CD4-positive, alpha-beta T cell treated with Interleukin-12 subunit alpha and Interleukin-12 subunit beta, for 1 hour (primary cell): ENCODE measurements at regions not wholly inside any gene's neighbourhood (a gene's known extent, or its start where the extent isn't known, plus 50 kb on each side); places are given as distances from the start of the nearest gene placed in this dataset.

Experiments used
- DNase-seq: peaks from one replicate; pipeline ENCODE4 v3.0.0-alpha.2; 2020

GRCh38 chr13:33373624-33374023, 88.1 kb upstream of the STARD13 start:
- DNase-seq = no peak

- DNase-seq = no peak
Measured at GRCh38 chr13:33375421-33375820, 89.9 kb upstream of the STARD13 start.

DNA sequence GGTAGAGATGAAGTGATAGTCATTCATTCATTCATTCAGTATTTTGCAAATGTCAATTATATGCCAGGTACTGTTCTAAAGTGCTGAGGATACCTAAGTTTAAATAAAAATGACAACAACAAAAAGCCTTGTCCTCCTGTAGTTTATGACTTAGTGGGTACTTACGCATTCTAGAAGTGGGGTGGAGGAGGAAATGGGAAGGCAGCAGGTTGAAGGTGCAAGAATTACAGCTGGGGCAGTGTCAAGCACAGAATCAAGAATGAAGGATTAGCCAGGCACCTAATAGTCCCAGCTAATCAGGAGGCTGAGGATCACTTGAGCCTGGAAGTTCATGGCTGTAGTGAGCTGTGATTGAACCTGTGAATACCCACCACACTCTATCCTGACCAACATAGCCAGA, 90.7 kb upstream of the STARD13 start:
- no peak for DNase-seq

DNA sequence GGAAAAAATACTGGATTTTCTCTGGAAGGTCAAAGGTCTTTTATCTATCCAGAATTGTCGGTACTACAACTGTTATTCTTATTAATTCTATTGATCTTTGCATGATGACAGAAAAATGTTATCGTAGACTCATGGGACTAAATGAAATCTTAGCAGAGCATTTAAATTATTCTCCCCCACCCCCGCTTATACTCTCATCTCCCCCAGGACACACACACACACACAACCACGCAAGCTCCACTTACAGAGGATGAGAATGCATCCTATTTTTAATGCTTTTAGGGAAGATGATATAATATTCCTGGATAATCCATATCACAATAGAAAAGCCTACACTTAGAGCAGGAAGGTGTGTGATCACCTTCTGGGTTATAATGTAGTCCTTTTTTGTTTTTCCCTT, 91.9 kb upstream of the STARD13 start:
- DNase-seq = no peak

DNA sequence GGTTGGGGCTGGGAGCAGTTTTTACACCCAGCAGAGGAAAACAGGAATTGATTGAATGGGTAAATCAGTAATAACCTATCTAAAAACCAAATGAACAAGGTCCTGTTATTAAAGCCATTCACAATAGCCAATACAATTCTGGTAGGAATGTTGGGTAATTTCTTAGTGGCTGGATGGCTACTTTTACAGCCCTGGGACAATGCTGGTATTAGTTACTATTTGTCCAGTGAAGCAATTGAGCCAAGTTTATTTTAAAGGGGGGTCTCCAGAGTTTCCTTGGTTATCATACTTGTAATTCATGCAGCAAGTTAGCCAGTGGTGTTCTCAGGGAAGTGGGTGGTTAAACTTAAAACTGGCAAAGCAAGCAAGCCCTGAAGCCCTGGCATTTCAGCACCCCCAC, 92.3 kb upstream of the STARD13 start:
- DNase-seq = no peak

DNA sequence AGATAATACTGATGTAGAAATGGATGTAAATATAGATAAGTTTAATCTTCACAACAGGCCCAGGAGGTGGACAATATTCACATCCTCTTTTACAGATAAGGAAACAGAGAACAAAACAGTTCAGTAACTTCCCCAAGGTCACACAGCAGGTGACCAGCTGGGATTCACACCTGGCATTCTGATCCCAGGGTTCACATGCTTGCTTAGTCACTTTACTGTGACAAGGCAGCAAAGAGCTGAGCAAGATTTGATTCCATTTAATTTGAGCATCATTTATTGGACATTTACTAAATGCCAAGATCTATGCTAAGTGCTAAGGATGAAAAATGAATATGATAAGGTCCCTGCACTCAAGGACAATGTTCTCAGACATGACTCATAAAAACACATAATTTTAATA, 94.1 kb upstream of the STARD13 start:
- DNase-seq = no peak

- no peak for DNase-seq
Measured at GRCh38 chr13:33380487-33381079, 95.0 kb upstream of the STARD13 start.

DNA sequence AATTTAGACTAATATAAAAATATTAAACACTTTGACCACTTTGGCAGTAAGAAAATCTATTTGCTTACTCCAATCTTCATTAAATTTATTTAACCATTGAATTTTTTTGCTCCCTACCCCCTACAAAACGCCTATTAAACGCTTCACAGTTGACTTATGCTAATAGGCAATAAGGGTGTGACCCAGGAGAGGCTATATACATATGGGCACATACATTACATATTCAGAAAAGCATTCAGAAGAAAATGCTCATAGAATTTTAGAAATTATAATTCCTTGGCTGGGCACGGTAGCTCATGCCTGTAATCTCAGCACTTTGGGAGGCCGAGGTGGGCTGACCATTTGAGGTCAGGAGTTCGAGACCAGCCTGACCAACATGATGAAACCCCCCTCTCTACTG, 95.6 kb upstream of the STARD13 start:
- DNase-seq = no peak

- no peak for DNase-seq
Measured at GRCh38 chr13:33381906-33382305, 96.4 kb upstream of the STARD13 start.

- DNase-seq = no peak
Measured at GRCh38 chr13:33383724-33384577, 98.4 kb upstream of the STARD13 start.

- DNase-seq = no peak
Measured at GRCh38 chr13:33388286-33388998, 102.9 kb upstream of the STARD13 start.

- no peak for DNase-seq
Measured at GRCh38 chr13:33392794-33393405, 107.3 kb upstream of the STARD13 start.

DNA sequence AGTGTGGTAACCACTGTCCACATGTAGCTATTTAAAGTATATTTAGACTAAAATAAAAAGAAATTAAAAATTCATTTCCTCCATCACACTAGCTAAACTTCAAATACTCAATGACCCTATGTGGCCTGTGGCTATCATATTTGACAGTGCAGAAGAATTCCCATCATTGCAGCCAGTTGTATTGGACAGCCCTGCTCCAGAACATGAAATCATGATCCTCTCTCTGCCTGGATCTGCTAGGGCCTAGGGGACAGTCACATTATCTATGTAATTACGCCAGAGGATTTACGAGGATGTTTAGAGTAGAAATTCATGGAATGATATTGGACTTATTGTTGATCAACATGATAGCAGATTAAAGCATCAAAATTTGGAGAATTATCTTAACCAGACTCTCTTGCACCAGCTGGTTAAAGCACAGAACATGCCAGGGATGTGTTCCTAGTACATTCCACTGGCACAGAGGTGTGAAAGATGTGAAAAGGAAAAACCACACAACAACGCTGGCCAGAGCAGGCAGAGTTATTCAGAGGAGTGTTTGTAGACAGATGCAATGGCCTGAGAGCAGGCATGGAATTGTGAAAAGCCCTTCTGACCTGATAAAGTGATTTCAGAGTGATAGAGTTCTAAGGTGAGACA, 108.9 kb upstream of the STARD13 start:
- DNase-seq = no peak

GRCh38 chr13:33401238-33401637, 115.7 kb upstream of the STARD13 start:
- DNase-seq = no peak

DNA sequence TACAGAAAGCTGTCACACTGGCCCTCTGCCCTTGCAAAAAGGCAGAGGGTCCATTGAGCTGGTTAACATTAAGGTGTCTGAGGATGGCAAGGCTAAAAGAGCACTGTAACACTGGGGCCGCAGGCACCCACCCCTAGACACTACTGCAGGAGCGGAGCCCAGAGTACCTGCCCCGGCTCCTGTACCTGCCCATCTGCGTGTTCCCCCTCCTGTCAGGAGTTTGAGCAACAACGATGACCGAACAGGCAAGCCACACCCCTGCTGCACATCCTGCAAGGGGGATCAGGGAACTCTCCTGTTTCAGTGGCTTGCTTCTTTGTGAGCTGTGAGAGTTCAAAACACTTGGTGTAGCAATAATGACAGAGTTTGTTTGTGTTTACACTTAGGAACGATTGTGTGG, 117.4 kb upstream of the STARD13 start:
- no peak for DNase-seq

DNA sequence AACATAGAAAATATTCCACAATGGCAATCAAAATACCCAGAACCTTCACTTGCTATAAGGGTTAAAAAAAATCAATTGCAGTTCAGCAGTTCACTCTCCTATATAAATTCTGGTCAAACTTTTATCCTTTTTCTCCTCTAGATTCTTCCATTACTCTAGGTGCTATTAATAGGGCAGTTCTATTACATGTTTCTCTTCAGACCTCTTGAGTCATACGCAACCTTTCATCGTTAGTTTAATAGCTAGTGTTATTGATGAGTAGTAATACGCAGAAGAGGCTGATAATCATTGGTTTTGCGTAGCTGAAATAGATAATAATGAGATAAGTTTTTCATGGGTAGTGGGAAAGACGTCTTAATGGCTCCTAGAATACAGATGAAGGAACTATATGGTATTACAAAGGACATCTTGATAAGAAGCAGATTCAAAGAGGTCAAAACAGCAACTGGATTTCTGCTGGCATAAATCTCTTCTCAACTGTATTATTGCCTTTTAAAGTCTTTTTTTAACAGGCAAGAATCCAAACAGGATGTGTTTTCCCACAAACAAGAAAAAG, 118.3 kb upstream of the STARD13 start:
- no peak for DNase-seq

GRCh38 chr13:33405371-33405770, 119.8 kb upstream of the STARD13 start:
- no peak for DNase-seq

- no peak for DNase-seq
Measured at GRCh38 chr13:33409673-33410510, 124.3 kb upstream of the STARD13 start.

DNA sequence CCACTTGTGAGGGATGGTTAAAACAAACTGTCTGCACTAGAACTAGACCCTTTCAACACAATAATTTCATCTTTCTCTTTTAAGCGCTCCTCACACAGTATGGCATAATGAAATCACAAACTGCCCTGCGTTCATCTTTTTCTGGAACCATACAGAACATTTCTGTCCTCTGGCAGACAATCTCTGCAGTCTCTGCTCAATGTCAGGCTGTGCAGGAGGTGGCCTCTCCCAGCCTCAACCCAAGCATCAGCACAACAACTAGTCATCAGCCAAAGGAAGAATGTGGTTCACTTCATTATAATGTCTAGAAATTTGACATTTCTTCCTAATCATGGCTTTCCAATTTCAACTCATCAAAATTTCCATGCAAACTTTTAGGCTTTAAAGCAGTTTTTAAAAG, 125.1 kb upstream of the STARD13 start:
- DNase-seq = no peak

GRCh38 chr13:33411312-33411711, 125.8 kb upstream of the STARD13 start:
- DNase-seq = no peak

GRCh38 chr13:33415822-33416221, 130.3 kb upstream of the STARD13 start:
- no peak for DNase-seq
